ENCODE measurements at regions not wholly inside any gene's neighbourhood (a gene's known extent, or its start where the extent isn't known, plus 50 kb on each side); places are given as distances from the start of the nearest gene placed in this dataset.

DNA sequence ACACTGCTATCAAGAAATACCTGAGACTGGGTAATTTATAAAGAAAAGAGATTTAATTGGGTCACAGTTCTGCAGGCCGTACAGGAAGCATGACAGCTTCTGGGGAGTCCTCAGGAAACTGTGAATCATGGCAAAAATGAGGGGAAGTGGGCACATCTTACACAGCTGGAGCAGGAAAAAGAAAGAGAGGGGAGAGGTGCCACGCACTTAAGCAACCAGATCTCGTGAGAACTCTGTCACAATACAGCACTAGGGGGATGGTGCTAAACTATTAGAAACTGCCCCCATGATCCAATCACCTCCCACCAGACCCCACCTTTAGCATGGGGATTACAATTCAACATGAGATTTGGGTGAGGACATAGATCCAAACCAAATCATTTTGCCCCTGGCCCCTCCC is 105.5 kb upstream of the CPLX2 start:
- Histone ChIP-seq H3K4me3 (ENCODE audit: low read length) (no peak overlapping the region), H3K36me3 (ENCODE audit: control insufficient read depth, insufficient read depth, low read length) (no peaks in the 10 kb centered on the region), H3K27ac (ENCODE audit: low read length) (no peak overlapping the region), H3K27me3 (ENCODE audit: control insufficient read depth, insufficient read depth, low read length) (no peaks in the 10 kb centered on the region), H3K4me1 (ENCODE audit: control insufficient read depth, insufficient read depth, low read length) (no peaks in the 10 kb centered on the region), H3K9me3 (ENCODE audit: control insufficient read depth, insufficient read depth, low read length) (no peaks in the 10 kb centered on the region)
- WGBS (ENCODE audit: insufficient coverage): 17% methylated on average over 1 of the region's 3 CpGs
- H3K27me3 Mint-ChIP-seq (ENCODE audit: low read depth in 2 of 2): peaks cover 17 to 23% of the 10 kb centered on the region in 2 donors
- intact Hi-C loops (cut with micrococcal nuclease): no loop called here
- H3K36me3 Mint-ChIP-seq: no peaks in the 10 kb centered on the region
- no peaks in the 10 kb centered on the region for H3K9me3 Mint-ChIP-seq
- no peak overlapping the region for H3K27ac Mint-ChIP-seq
- no peak for DNase-seq
- no peaks in the 10 kb centered on the region for H3K4me1 Mint-ChIP-seq
- TF ChIP-seq, protein P1, sequence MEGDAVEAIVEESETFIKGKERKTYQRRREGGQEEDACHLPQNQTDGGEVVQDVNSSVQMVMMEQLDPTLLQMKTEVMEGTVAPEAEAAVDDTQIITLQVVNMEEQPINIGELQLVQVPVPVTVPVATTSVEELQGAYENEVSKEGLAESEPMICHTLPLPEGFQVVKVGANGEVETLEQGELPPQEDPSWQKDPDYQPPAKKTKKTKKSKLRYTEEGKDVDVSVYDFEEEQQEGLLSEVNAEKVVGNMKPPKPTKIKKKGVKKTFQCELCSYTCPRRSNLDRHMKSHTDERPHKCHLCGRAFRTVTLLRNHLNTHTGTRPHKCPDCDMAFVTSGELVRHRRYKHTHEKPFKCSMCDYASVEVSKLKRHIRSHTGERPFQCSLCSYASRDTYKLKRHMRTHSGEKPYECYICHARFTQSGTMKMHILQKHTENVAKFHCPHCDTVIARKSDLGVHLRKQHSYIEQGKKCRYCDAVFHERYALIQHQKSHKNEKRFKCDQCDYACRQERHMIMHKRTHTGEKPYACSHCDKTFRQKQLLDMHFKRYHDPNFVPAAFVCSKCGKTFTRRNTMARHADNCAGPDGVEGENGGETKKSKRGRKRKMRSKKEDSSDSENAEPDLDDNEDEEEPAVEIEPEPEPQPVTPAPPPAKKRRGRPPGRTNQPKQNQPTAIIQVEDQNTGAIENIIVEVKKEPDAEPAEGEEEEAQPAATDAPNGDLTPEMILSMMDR (IDR thresholded peaks at IDR 0.05): no peak
- no peak overlapping the region for H3K4me3 Mint-ChIP-seq
- ATAC-seq: no peak

DNA sequence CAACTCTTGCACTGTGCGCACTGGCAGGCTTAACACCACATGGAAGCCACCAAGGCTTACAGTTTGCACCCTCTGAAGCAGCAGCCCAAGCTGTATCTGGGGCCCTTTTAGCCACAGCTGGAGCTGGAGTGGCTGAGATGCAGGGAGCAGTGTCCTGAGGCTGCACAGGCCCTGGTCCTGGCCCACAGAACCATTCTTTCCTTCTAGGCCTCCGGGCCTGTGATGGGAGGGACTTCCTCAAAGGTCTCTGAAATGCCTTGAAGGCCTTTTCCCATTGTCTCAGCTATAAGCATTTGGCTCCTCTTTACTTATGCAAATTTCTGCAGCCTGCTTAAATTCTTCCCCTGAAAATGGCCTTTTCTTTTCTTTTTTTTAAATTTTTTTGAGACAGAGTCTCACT is 104.4 kb upstream of the CPLX2 start:
- H3K9me3 ChIP-seq (ENCODE audit: control insufficient read depth, insufficient read depth, low read length): no peaks in the 10 kb centered on the region
- no peaks in the 10 kb centered on the region for H3K36me3 Mint-ChIP-seq
- no peak overlapping the region for H3K4me3 ChIP-seq (ENCODE audit: low read length)
- H3K27me3 ChIP-seq (ENCODE audit: control insufficient read depth, insufficient read depth, low read length): no peaks in the 10 kb centered on the region
- no peaks in the 10 kb centered on the region for H3K36me3 ChIP-seq (ENCODE audit: control insufficient read depth, insufficient read depth, low read length)
- H3K27ac Mint-ChIP-seq: no peak overlapping the region
- TF ChIP-seq, protein P1 (IDR thresholded peaks at IDR 0.05): no peak
- intact Hi-C loops (cut with micrococcal nuclease): no loop called here
- H3K4me1 Mint-ChIP-seq: no peaks in the 10 kb centered on the region
- H3K4me1 ChIP-seq (ENCODE audit: control insufficient read depth, insufficient read depth, low read length): no peaks in the 10 kb centered on the region
- no peak overlapping the region for H3K4me3 Mint-ChIP-seq
- H3K27ac ChIP-seq (ENCODE audit: low read length): no peak overlapping the region
- H3K9me3 Mint-ChIP-seq: no peaks in the 10 kb centered on the region
- ATAC-seq (no peak), DNase-seq (no peak)
- H3K27me3 Mint-ChIP-seq (ENCODE audit: low read depth in 2 of 2): peaks cover 23 to 32% of the 10 kb centered on the region in 2 donors
- 86% methylated on average over 2 of the region's 2 CpGs for WGBS (ENCODE audit: insufficient coverage)

DNA sequence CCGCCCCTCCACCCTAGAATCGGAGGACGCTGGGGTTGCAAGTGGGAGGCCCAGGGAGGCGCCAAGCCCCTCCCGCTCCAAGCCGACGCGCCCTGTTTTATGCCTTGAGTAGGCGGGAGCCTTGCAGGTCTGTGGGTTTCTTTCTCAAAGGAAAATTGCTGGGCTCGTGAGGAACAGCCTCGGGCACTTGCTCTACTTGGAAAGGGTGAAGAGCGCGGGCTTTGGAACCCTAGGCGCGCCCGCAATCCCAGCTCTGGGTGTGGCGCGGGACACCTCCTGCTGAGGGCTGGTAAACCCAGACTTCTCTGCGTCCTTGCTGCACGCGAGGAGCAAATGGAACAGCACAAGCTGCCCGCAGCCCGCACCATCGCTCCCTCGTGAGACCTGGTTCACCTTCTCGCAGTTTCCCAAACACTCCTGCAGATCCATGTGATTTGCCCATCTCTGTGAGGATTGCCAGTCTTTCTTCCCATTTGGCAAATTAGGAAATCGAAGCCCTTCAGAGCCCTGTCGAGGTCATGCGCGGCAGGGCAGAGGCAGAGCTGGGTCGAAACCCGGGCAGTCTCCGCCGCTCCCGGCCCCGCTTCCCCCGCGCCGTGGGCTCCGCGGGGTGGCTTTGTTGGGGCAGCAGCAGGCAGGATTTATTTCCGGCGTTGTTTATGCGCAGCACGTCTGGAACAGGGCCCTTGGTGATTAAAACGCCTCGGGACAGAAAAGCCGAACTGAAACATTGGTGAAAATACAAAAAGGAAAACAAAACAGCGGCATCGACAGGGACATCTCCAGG is 98.4 kb upstream of the CPLX2 start:
- WGBS (ENCODE audit: insufficient coverage): 18% methylated on average over 50 of the region's 50 CpGs
- Mint-ChIP-seq H3K4me3 (no peak overlapping the region), H3K36me3 (no peaks in the 10 kb centered on the region), H3K27me3 (ENCODE audit: low read depth in 2 of 2) (peaks cover 40 to 52% of the 10 kb centered on the region in 2 donors), H3K4me1 (no peaks in the 10 kb centered on the region), H3K9me3 (no peaks in the 10 kb centered on the region), H3K27ac (no peak overlapping the region)
- Histone ChIP-seq H3K27ac (ENCODE audit: low read length) (no peak overlapping the region), H3K9me3 (ENCODE audit: control insufficient read depth, insufficient read depth, low read length) (no peaks in the 10 kb centered on the region), H3K4me1 (ENCODE audit: control insufficient read depth, insufficient read depth, low read length) (no peaks in the 10 kb centered on the region), H3K27me3 (ENCODE audit: control insufficient read depth, insufficient read depth, low read length) (peaks cover 5% of the 10 kb centered on the region), H3K4me3 (ENCODE audit: low read length) (no peak overlapping the region), H3K36me3 (ENCODE audit: control insufficient read depth, insufficient read depth, low read length) (no peaks in the 10 kb centered on the region)
- ATAC-seq (no peak), DNase-seq (no peak)
- intact Hi-C loops (cut with micrococcal nuclease): no loop called here
- TF ChIP-seq, protein P1 (IDR thresholded peaks at IDR 0.05): no peak
